ENCODE measurements at regions not wholly inside any gene's neighbourhood (a gene's known extent, or its start where the extent isn't known, plus 50 kb on each side); places are given as distances from the start of the nearest gene placed in this dataset.

GRCh38 chr15:26391567-26392194 lies 381.2 kb downstream of the GABRB3 start:
- intact Hi-C loops (cut with DNase I), result no loop called here
- no peak overlapping the region for H3K4me3 ChIP-seq
- H3K36me3 ChIP-seq, result no peaks in the 10 kb centered on the region
- WGBS, result 37% methylated on average over 5 of the region's 5 CpGs
- no peaks in the 10 kb centered on the region for H3K4me1 ChIP-seq (replicated peaks)
- no peak overlapping the region for H3K27ac ChIP-seq
- no peak for TF ChIP-seq CTCF (IDR thresholded peaks at IDR 0.05)
- no peak for DNase-seq (ENCODE audit: low spot score)
- H3K9me3 ChIP-seq, result no peaks in the 10 kb centered on the region
- H3K27me3 ChIP-seq (replicated peaks; ENCODE audit: insufficient read depth), result no peaks in the 10 kb centered on the region

- DNase-seq (ENCODE audit: low spot score), result no peak
- intact Hi-C loops (cut with DNase I), result no loop called here
- no peaks in the 10 kb centered on the region for H3K27me3 ChIP-seq (replicated peaks; ENCODE audit: insufficient read depth)
- no peak for TF ChIP-seq CTCF (IDR thresholded peaks at IDR 0.05)
- TF ChIP-seq POLR2A (IDR thresholded peaks at IDR 0.05), result no peak
- no peak for TF ChIP-seq POLR2AphosphoS5 (IDR thresholded peaks at IDR 0.05)
- no peaks in the 10 kb centered on the region for H3K9me3 ChIP-seq
- H3K4me1 ChIP-seq (replicated peaks), result no peaks in the 10 kb centered on the region
- H3K36me3 ChIP-seq, result no peaks in the 10 kb centered on the region
- no peak overlapping the region for H3K27ac ChIP-seq
- WGBS, result 83% methylated on average over 8 of the region's 8 CpGs
- H3K4me3 ChIP-seq, result no peak overlapping the region
These were observed 390.3 kb downstream of the GABRB3 start for GRCh38 chr15:26382444-26383072.

GRCh38 chr15:26378304-26378703 lies 394.6 kb downstream of the GABRB3 start:
- Histone ChIP-seq H3K27ac (no peak overlapping the region), H3K4me3 (no peak overlapping the region), H3K4me1 (replicated peaks) (no peaks in the 10 kb centered on the region), H3K9me3 (no peaks in the 10 kb centered on the region), H3K27me3 (replicated peaks; ENCODE audit: insufficient read depth) (no peaks in the 10 kb centered on the region), H3K36me3 (no peaks in the 10 kb centered on the region)
- TF ChIP-seq CTCF (IDR thresholded peaks at IDR 0.05) (no peak), POLR2A (IDR thresholded peaks at IDR 0.05) (no peak)
- DNase-seq (ENCODE audit: low spot score), result no peak
- intact Hi-C loops (cut with DNase I), result no loop called here
- WGBS, result 62% methylated on average over 2 of the region's 2 CpGs

- Histone ChIP-seq H3K36me3 (no peaks in the 10 kb centered on the region), H3K4me1 (replicated peaks) (no peaks in the 10 kb centered on the region), H3K9me3 (no peaks in the 10 kb centered on the region), H3K27me3 (replicated peaks; ENCODE audit: insufficient read depth) (no peaks in the 10 kb centered on the region), H3K4me3 (no peak overlapping the region), H3K27ac (no peak overlapping the region)
- WGBS, result 70% methylated on average over 2 of the region's 2 CpGs
- intact Hi-C loops (cut with DNase I), result no loop called here
- TF ChIP-seq POLR2AphosphoS5 (IDR thresholded peaks at IDR 0.05) (no peak), CTCF (IDR thresholded peaks at IDR 0.05) (no peak), POLR2A (IDR thresholded peaks at IDR 0.05) (no peak)
- DNase-seq (ENCODE audit: low spot score), result no peak
These were observed 396.6 kb downstream of the GABRB3 start for GRCh38 chr15:26376243-26376642.

GRCh38 chr15:26374806-26375205 lies 398.1 kb downstream of the GABRB3 start:
- no peaks in the 10 kb centered on the region for H3K4me1 ChIP-seq (replicated peaks)
- TF ChIP-seq POLR2A (IDR thresholded peaks at IDR 0.05) (no peak), CTCF (IDR thresholded peaks at IDR 0.05) (no peak), POLR2AphosphoS5 (IDR thresholded peaks at IDR 0.05) (no peak)
- H3K27me3 ChIP-seq (replicated peaks; ENCODE audit: insufficient read depth), result no peaks in the 10 kb centered on the region
- H3K9me3 ChIP-seq, result no peaks in the 10 kb centered on the region
- DNase-seq (ENCODE audit: low spot score), result no peak
- no peak overlapping the region for H3K4me3 ChIP-seq
- H3K36me3 ChIP-seq, result no peaks in the 10 kb centered on the region
- WGBS, result 84% methylated on average over 1 of the region's 1 CpG
- intact Hi-C loops (cut with DNase I), result no loop called here
- H3K27ac ChIP-seq, result no peak overlapping the region

Measured in prostate gland (tissue), 2 donors.